ENCODE measurements at regions not wholly inside any gene's neighbourhood (a gene's known extent, or its start where the extent isn't known, plus 50 kb on each side); places are given as distances from the start of the nearest gene placed in this dataset.

- no peak for TF ChIP-seq REST (IDR thresholded peaks at IDR 0.05; ENCODE audit: insufficient replicate concordance, low read depth)
Measured at GRCh38 chr2:60400462-60401246, 152.8 kb downstream of the BCL11A start.

GRCh38 chr2:60394463-60394862 lies 159.0 kb downstream of the BCL11A start:
- Histone ChIP-seq H3K4me3 (replicated peaks; ENCODE audit: insufficient read depth, low read length) (no peak overlapping the region), H3K27me3 (ENCODE audit: insufficient read depth, poor library complexity, severe bottlenecking) (no peaks in the 10 kb centered on the region), H3K27ac (replicated peaks) (no peak overlapping the region)
- no peak for TF ChIP-seq REST (IDR thresholded peaks at IDR 0.05; ENCODE audit: insufficient replicate concordance, low read depth)
- TF ChIP-seq SPI1 (IDR thresholded peaks at IDR 0.05; ENCODE audit: borderline replicate concordance, low read depth) = no peak
- TF ChIP-seq CTCF (IDR thresholded peaks at IDR 0.05; ENCODE audit: insufficient read depth, low read length) = no peak
- no peak for TF ChIP-seq GABPA (IDR thresholded peaks at IDR 0.05; ENCODE audit: low read depth)
- TF ChIP-seq POLR2AphosphoS5 (IDR thresholded peaks at IDR 0.05; ENCODE audit: low read depth) = no peak
- no peak for DNase-seq (ENCODE audit: low read depth in 1 of 2, low spot score in 1 of 2)

More at GRCh38 chr2:60400462-60401246, 152.8 kb downstream of the BCL11A start:
- H3K27me3 ChIP-seq (ENCODE audit: insufficient read depth, poor library complexity, severe bottlenecking) = no peaks in the 10 kb centered on the region
- DNase-seq (ENCODE audit: low read depth in 1 of 2, low spot score in 1 of 2) = no peak
- no peak overlapping the region for H3K4me3 ChIP-seq (replicated peaks; ENCODE audit: insufficient read depth, low read length)
- no peak overlapping the region for H3K27ac ChIP-seq (replicated peaks)

GRCh38 chr2:60391649-60392375 lies 161.6 kb downstream of the BCL11A start:
- no peak for DNase-seq (ENCODE audit: low read depth in 1 of 2, low spot score in 1 of 2)
- no peak overlapping the region for H3K27ac ChIP-seq (replicated peaks)
- H3K4me3 ChIP-seq (replicated peaks; ENCODE audit: insufficient read depth, low read length) = no peak overlapping the region
- no peaks in the 10 kb centered on the region for H3K27me3 ChIP-seq (ENCODE audit: insufficient read depth, poor library complexity, severe bottlenecking)
- TF ChIP-seq POLR2AphosphoS5 (IDR thresholded peaks at IDR 0.05; ENCODE audit: low read depth) = no peak

GRCh38 chr2:60391230-60391629 lies 162.2 kb downstream of the BCL11A start:
- Histone ChIP-seq H3K27me3 (ENCODE audit: insufficient read depth, poor library complexity, severe bottlenecking) (no peaks in the 10 kb centered on the region), H3K27ac (replicated peaks) (no peak overlapping the region), H3K4me3 (replicated peaks; ENCODE audit: insufficient read depth, low read length) (no peak overlapping the region)
- no peak for TF ChIP-seq GABPA (IDR thresholded peaks at IDR 0.05; ENCODE audit: low read depth)
- no peak for TF ChIP-seq REST (IDR thresholded peaks at IDR 0.05; ENCODE audit: insufficient replicate concordance, low read depth)
- no peak for TF ChIP-seq CTCF (IDR thresholded peaks at IDR 0.05; ENCODE audit: insufficient read depth, low read length)
- TF ChIP-seq SPI1 (IDR thresholded peaks at IDR 0.05; ENCODE audit: borderline replicate concordance, low read depth) = no peak
- DNase-seq (ENCODE audit: low read depth in 1 of 2, low spot score in 1 of 2) = no peak

Data from HL-60 (cell line).